DMS53 (cell line): ENCODE measurements at regions not wholly inside any gene's neighbourhood (a gene's known extent, or its start where the extent isn't known, plus 50 kb on each side); places are given as distances from the start of the nearest gene placed in this dataset.
"Not testable (repeated sequence)": the region's sequence is repeated elsewhere in the genome, so short reads cannot be mapped to it uniquely, and the experiment has no call there.

ENCODE experiments used
- DNase-seq: peaks from one replicate; lab custom pipeline; 2025; lab: John Stamatoyannopoulos, UW

DNA sequence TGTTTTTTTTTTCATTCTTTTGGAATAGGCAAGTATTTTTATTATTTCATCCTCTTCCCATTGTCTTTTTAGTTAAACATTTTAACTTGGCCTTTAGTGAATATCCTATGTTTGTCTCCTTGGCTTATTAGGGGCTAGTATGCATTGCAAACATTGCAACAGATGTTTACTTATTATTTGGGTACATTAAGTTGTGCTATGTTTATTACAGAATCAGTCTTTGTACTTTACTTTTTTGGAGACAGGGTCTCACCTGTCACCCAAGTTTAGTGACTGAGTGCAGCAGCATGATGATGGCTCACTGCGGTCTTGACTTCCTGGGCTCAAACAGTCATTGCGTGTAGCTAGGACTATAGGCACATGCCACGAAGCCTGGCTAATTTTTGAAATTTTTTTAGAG, 51.1 kb upstream of the NUDT6 start:
- DNase-seq, result no peak

GRCh38 chr4:122976111-122976510, 53.7 kb upstream of the NUDT6 start:
- DNase-seq, result no peak

GRCh38 chr4:122977103-122977502, 54.7 kb upstream of the NUDT6 start:
- no peak for DNase-seq

- peak; percentile 5 for DNase-seq
Measured at GRCh38 chr4:122978109-122978508, 55.7 kb upstream of the NUDT6 start.

DNA sequence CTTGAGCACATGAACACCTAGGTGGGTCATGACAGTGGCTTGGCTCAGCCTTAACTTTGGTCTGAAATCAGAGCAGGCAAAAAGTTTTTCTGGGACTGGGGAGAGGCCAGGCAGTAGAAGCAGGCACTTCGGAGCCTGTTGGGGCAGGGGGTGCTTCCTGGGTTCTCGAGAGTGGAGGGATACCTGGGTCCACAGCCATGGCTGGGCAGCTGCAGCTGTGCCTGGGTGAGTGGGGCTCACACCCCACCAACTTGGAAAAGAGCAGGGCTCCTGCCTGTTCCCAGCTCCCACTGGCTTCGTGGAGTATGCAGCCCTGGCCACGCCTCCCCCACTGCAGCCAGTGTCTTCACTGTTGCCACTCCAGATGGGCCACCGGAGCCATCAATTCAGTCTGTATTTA, 56.4 kb upstream of the NUDT6 start:
- DNase-seq, result no peak

- DNase-seq, result no peak
Measured at GRCh38 chr4:122980860-122981259, 58.5 kb upstream of the NUDT6 start.

GRCh38 chr4:122988696-122989095, 66.3 kb upstream of the NUDT6 start:
- DNase-seq, result no peak

DNA sequence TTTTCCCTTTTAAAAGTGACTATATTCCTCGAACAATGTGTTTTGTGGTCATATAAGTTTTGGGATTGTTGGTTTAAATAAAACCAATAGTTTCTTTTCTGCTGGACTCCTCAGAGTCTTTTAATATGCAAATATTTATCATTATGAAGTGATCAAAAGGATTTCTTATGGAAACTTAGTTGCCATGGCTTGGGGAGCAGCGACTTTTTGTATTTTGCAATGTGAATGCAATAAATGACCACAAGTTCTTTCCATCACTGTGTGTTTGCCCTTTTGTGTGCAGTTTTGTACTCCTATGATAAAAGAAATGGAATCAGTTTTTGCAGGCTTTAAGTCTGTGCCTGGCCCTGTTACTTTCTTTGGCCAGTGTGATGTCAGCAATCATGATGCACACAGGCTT, 68.5 kb upstream of the NUDT6 start:
- DNase-seq, result no peak

- no peak for DNase-seq
Measured at GRCh38 chr4:122992057-122992456, 69.7 kb upstream of the NUDT6 start.

GRCh38 chr4:122992641-122993040, 70.2 kb upstream of the NUDT6 start:
- DNase-seq, result no peak

DNA sequence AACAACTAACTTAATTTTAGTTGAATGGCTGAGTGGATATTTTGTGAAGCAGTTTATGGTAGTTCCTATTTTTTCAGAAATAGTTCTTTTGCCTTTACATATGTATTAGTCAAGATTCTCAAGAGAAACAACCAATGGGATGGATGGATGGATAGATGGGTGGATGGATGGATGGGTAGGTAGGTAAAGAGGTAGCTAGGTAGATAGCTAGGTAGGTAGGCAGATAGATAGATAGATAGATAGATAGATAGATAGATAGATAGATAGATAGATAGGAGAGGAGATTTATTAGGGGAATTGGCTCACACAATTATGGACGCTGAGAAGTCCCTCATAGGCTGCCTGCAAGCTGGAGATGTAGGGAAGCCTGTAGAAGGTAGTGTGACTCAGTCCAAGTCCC, 74.0 kb upstream of the NUDT6 start:
- DNase-seq, result no peak

DNA sequence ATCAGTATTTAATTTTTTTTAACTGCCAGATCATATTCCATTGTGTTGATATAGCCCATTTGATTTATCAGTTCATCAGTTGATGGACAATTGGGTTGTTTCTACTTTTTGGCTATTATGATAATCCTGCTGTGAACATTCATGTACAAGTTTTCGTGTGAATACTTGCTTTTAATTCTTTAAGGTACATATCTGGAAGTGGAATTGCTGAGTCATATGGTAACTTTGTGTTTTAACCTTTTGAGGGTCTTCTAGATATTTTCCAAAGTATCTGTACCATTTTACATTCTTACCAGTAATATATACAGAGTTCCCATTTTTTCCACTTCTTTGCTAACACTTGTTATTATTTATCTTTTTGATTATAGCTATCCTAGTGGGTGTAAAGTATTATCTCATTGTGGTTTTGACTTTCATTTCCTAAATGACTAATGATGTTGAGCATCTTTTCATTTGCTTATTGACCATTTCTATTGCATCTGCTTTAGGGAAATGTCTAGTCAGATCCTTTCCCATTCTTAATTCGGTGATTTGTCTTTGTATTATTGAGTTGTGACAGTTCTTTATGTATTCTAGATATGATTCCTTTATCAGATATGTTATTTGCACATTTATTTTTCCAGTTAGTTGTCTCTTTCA, 75.2 kb upstream of the NUDT6 start:
- no peak for DNase-seq

DNA sequence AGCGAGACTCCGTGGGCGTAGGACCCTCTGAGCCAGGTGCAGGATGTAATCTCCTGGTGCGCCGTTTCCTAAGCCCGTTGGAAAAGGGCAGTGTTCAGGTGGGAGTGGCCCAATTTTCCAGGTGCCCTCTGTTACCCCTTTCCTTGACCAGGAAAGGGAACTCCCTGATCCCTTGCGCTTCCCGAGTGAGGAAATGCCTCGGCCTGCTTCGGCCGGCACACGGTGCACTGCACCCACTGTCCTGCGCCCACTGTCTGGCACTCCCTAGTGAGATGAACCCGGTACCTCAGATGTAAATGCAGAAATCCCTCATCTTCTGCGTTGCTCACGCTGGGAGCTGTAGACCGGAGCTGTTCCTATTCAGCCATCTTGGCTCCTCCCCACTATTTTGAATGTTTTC, 81.7 kb upstream of the NUDT6 start:
- not testable (repeated sequence) for DNase-seq

GRCh38 chr4:123005126-123005525, 82.7 kb upstream of the NUDT6 start:
- peak; percentile 3 for DNase-seq

DNA sequence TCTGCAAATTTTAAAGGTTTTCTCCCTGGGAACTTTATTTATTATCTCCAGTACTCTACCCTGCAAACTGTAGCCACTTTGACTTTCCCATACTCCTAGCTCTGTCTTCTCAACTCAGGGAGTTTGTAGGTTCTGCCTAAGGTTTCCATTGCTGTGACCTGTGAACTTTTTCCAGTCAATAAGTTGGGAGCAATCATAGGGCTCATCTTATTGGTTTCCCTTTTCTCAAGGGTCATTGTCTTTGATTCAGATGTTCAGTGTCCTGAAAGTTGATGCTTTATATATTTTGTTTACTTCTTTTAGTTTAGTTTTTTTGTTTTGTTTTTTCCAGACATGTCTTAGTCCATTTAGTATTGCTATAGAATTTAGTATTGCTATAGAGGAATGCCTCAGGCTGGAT, 85.3 kb upstream of the NUDT6 start:
- no peak for DNase-seq

DNA sequence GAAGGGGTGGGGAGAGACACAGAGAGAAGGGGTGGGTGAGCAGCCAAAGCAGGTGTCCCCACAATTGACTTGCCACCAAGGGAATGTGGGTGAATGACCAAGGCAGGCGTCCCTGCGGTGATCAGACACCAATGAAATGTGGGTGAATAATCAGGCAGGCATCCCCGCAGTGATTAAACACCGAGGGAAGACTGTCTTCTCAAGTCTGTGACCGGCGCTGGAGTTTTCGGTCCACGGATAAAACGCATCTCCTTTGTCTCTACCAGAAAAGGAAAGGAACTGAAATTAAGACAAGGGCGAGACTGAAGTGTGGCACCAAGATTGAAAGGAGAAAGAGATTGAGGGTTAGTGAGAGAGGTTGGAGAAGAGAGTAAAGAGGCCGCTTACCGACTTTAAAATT, 90.0 kb upstream of the NUDT6 start:
- not testable (repeated sequence) for DNase-seq

- DNase-seq, result no peak
Measured at GRCh38 chr4:123014038-123014437, 91.6 kb upstream of the NUDT6 start.

DNA sequence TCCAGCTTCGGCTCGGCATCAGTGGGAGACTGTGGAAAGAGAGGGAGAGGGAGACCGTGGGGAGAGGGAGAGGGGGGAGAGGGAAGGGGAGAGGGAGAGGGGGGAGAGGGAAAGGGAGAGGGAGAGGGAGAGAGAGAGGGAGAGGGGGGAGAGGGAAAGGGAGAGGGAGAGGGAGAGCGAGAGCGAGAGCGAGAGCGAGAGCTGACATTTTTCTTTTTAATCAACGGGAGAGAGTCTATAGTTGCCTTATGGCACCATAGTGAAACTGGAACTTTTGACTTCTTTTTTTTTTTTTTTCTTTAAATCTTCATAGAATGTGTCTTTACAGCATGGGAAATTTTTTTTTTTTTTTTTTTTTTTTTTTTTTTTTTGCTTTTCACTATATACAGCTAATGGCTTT, 94.7 kb upstream of the NUDT6 start:
- DNase-seq, result no peak

DNA sequence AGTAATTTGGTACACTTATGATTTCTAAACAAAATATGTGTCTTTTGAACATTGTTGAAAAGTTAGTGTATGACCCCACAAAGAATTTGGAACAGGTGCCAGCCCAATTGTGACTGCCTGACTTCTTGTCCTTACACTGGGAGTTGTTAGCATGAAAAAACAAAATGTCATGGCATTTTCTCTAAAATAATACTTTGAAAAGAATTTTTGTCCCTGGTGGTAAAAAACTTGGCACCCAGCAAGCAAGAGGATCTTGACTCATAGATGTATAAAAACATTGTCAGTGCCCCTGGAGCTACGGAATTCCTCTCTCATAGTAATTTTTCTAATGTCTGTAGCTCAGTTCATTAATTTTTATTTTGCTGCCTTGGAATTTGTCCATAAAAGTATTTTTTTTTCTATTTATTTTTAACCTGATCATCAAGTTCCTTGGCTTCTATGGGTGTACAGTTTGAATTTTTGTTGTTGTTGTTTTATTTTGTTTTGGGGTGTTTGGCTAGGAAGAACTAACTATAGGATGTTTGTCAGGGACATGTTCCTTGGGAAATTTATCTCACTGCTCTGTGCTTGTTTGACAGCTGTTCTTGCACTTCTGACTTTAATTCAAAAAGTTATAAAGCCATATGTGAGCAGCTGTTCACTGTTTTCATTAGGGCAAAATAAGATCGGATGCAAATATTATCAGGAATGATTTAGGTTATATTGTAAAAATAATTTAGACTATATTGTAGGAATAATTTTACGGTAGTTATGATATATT, 95.4 kb upstream of the NUDT6 start:
- DNase-seq, result no peak

DNA sequence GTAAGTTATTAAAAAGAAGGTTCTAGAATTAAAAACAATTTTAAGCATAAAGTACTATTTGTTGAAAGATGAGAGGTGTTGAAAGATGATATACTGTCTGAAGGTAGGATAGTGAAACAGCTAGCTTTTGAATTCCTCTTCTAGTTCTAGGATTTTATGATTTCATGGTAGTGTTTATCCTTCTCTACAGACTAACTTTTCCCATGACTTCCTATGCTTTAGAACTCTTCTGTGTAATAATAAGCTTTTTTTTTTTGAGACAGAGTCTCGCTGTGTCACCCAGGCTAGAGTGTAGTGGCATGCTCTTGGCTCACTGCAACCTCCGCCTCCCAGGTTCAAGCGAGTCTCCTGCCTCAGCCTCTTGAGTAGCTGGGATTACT, 96.0 kb upstream of the NUDT6 start:
- no peak for DNase-seq

DNA sequence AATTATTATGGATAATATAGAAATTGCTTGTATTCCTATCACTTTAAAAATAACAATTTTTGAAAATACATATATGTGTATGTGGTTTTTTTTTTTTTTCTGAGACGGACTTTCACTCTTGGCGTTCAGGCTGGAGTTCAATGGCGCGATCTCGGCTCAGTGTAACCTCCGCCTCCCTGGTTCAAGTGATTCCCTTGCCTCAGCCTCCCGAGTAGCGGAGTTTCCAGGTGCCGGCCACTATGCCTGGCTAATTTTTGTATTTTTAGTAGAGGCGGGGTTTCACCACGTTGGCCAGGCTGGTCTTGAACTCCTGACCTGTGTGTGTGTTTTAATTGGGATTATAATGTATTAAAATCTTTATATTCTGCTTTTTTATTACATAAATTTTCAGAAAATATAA, 97.9 kb upstream of the NUDT6 start:
- no peak for DNase-seq

- no peak for DNase-seq
Measured at GRCh38 chr4:123023647-123024046, 101.2 kb upstream of the NUDT6 start.

DNA sequence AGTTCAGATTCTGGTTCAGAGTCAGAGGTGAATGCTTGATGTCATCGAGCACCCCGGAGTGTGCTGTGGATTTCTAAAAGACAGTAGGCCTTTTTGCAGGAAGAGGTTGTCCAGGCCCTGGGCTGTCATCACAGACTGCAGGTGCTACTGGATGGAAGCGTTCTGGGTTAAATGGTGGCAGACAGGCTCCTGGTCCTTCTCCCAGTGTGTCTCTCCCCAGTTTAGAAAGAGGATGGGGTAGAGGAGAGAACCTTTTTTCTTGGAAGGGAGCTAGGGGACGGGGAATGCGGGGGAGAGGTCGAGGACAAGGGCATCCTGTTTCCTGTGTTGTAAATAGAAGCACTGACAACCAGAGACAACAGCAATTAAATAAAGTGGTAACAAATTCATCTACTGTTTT, 102.3 kb upstream of the NUDT6 start:
- DNase-seq, result peak; percentile 6

DNA sequence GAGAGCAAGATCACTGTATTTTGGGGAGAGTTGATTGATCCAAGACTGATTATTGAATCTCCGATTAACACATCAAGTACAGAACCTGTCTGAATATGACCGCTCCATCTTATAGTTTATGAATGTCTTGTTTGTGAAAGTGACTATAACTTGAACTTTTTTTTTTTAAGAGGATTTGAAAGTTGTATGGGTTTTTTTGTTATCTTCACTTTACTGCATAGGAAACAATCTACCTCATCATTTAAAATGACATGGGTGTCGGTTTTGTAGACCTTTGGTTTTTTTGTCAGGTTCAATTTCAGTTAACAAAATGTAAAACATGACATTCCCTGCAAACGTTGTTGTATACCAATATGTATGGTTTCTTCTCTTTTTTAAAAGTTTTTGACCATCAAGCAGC, 103.0 kb upstream of the NUDT6 start:
- DNase-seq, result no peak
